Lung microvascular endothelial cell (primary cell): ENCODE measurements at regions not wholly inside any gene's neighbourhood (a gene's known extent, or its start where the extent isn't known, plus 50 kb on each side); places are given as distances from the start of the nearest gene placed in this dataset.
"Not testable (repeated sequence)": the region's sequence is repeated elsewhere in the genome, so short reads cannot be mapped to it uniquely, and the experiment has no call there.

ENCODE experiments used
- DNase-seq, 2 donors: peaks; one replicate each; pipeline versions ENCODE4 v3.0.0 to v3.0.0-alpha.2; 2010; ENCODE audit warnings: low read depth in 2 of 2

DNA sequence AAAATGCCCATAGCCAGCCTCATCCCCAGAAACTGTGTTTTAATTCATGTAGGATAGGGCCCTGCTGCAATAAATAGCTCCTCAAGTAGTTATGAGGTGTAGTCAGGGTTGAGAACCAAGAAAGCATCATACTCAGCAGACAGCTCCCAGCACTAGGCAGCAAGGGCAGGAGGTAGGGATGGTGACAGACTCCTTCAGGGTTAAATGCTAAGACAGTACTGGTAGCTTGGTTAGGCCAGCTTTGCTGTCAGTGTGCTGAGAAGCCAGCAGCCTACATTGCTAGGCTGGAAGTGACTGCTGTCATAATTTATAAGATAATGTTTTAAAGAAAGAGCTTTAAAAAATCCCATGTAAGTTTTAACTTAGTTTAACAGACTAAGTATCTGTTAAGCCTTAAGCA, 113.9 kb upstream of the IMMP2L start:
- DNase-seq: no peak

DNA sequence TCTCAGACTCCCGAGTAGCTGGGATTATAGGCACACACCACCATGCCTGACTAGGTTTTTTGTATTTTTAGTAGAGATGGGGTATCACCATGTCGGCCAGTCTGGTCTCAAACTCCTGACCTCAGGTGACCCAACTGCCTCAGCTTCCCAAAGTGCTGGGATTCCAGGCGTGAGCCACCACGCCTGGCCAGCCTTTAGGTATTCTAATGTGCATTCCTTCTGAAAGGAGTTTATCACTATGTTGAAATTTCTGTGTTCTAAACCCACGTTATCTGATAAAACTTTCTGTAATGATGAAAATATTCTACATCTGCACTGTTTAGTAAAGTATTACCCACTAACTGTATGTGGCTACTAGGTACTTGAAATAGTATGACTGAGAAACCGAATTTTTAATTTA, 110.6 kb upstream of the IMMP2L start:
- DNase-seq: no peak

DNA sequence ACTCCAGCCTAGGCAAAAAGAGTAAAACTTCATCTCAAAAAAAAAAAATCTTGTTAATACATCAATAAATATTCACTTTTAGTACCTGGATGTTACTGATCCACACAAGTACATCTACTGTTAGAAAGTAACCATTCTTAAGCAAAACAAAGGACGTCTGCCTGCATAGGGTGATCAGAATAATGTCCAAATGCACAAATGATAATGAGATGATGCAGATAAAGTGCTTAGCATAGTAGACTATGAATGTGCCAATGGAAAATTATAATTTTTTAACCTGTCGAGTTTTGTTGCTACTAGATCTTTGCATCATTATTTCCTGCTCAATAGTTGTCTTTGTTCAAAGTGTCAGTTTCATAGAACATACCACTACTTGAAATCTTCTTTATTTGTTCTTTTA, 109.6 kb upstream of the IMMP2L start:
- DNase-seq: no peak

DNA sequence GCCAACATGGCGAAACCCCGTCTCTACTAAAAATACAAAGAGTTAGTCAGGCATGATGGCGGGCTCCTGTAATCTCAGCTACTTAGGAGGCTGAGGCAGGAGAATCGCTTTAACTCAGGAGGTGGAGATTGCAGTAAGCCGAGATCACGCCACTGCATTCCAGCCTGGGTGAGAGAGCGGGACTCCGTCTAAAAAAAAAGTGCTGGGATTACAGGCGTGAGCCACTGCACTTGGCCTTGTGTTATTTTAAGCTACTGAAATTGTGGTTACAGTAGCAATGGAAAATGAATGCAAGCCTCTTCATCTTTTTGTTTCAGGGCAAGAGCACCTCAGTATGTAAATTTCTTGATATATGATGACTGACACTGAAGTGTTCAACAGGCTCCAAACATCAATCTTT, 106.4 kb upstream of the IMMP2L start:
- DNase-seq: no peak

DNA sequence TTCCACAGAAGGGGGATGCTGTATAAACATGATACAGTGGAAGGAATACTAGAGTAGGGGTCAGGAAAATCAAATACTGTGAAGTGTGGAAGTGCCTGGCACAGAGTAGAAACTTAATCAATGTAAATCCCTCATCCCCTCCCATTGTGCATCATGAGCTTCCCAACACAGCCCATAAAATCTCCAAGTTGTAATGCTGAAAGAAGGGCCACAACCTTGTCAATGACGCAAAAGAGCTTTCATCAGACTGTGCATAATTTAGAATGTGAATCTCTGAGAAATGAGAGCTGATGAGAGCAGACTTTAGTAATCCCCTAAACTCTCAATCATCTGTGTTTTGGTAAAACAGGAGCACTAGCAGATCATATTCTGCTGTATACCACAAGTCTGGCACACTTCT, 105.2 kb upstream of the IMMP2L start:
- no peak for DNase-seq

DNA sequence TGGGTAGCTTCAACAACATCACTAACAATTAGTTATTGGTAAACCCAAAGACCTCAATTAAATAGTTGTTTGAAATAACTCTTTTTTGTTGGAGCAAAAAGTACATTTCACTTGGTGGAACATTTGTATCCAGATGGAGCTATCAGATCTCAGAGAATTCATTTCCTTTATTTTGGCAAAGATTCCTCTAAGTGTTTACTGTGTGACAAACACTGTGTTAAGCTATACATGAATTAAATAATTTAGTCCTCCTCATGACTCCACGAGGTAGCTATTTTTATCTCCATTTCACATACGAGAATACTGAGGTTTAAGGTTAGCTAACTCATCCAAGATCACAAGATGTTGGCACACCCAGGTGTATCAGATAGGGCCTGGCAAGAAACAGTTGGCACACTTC, 104.0 kb upstream of the IMMP2L start:
- DNase-seq: no peak

DNA sequence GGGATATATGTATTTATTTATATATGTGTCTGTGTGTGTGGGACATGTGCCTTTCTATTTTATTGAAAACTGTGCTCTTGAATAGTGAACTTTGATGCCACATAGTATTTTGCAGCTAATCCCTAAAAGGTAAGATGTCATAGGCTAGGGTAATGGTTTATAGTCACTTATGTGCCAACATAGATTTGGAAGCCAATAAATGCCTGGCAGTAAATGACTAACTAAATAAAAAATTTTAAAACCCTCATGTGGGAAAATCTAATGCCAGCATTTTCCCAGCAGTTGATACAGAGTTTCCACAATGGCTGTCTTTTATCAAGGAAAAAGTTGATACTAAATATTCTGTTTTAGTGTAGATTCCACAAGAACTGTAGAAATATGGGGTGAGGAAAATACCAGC, 101.5 kb upstream of the IMMP2L start:
- no peak for DNase-seq

DNA sequence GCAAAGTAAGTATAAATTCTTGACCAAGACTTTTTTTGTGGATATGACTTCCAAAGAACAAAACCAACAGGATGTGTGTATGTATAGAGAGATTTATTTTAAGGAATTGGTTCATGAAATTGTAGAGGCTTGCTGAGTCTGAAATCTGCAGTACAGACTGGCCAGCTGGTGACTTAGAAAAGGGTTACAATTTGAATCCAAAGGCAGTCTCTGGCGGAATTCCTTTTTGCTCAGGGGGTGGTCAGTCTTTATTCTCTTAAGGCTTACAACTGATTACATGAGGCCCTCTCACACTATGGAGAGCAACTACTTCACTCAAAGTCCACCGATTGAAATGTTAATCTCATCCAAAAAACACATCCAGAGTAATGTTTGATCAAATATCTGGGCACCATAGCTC, 100.1 kb upstream of the IMMP2L start:
- DNase-seq: no peak

DNA sequence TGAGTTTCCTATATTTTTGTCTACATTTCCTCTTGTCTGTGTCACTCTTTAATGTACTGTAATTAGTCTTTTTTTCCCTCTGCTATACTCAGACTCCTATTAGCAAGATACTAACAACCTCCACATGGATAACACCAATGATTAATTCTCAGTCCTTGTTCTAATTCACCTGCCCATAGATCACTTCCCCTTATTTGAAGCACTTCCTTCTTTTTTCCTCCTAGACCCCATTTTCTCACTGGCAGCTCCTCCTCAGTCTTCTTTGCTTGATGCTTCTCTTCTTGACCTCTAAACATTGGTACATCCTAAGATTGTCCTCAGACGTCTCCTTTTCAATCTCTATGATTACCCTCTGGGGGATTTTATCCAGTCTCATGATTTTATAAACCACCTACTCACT, 98.2 kb upstream of the IMMP2L start:
- no peak for DNase-seq

DNA sequence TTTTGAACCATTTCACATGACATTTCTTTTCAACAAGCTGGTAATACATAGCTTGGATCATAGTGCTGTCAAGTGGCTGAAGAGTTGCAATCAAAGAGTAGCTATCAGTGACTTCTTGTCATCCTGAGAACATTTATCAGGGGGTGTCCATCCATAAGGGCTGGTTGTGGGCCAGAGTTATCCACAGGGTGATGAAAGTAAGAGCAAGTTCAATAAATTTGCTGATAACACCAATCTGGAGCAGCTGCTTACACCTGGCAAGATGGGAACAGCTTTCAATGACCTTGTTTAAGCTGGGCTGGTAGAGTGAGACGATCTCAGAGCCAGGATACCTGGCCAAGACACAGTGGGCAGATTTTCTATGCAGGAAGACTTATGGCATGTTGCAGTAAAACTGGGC, 96.3 kb upstream of the IMMP2L start:
- DNase-seq: no peak

DNA sequence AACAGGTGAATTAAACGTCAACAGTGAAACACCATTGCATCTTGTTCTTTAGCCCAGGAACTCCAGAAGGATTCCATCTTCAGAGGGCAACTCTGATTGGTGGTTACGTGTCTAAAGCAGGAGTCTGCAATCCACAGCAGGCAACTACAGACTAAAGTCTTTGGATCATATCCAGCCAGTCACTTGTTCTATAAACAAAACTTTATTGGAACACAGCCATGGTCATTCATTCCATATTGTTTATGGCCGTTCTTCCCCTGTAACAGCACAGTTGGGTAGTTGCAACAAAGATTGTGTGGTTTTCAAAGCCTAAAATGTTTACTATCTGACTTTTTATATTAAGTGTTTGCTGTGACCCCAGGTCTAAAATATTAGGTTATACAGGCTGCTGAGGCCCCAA, 94.7 kb upstream of the IMMP2L start:
- peak in 1 of 2 donors; percentile 25 for DNase-seq

DNA sequence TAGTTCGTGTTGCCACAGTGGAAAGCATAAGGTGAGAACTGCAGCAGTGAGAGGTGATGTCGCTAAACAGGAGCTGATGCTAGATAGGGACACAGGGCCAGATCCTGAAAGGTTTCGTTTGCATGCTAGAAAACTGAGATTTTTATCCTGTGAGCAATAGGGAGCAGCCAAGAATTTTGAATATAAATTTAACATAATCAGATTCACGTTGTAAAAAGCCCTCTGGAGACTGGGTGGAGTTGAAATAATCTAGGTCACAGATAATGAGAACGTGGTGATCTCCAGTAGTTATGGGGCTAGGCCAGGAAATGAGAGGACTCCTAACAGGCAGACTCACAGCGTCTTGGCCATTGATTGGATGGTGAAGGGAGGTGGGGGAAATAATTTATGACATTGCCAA, 92.1 kb upstream of the IMMP2L start:
- no peak for DNase-seq

DNA sequence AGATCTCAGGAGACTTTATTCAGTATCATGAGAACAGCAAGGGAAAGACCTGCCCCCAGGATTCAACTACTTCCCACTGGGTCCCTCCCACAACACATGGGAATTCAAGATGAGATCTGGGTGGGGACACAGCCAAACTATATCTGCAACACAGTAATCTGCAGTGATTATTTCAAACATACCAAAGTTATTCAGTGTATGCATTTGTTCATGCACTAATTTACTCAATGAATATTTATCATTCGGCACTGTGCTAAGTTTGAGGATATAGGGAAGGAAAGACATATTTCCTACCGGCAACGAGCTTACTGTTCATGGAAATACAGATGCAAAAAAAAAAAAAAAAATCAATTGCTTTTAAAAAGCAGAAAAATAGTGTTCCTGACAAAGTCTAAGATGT, 91.6 kb upstream of the IMMP2L start:
- DNase-seq: no peak

DNA sequence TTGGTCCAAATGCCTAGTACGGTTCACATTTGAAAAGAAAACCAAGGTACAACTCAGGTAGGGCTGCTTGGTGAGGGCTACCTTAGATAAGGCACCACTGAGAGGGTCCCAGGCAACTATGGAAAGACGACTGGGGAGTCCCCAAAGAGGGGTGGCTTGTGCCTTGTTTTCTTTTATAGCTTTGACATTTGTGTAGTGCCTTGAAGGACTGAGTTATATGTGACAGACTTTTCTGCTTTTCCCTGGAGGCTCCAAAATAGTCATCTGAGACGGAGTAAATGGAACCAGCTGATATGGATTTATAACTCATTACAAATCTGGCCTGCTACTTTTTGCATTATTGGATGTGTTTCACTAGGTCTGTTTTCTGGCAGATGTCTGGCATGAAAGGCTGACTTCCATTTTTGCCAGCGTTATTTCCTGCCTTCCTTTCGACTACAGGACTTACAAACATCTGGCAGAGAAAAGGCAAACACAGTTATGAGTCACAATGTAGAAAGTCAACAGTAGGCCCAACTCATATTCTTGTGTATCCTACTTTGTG, 88.2 kb upstream of the IMMP2L start:
- DNase-seq: peak; percentile 40 to 53

DNA sequence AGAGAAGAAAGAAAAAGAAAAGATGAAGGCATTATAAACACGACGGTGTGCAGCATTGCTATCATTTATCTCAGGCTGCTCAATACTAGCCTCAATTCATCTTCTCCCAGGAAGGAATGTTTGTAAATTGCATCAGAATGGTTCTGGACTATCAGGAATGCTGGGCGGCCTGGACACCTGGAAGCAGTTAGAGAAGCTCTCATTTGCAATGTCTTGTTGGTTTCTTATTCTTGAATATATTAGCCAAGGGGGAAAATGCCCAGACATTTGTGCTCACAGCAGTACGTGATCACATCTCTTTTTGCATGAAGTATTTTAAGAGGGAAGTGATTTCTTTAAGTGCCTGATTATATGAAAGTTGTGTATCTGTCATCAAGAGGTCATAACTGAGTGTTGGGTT, 85.6 kb upstream of the IMMP2L start:
- no peak for DNase-seq

DNA sequence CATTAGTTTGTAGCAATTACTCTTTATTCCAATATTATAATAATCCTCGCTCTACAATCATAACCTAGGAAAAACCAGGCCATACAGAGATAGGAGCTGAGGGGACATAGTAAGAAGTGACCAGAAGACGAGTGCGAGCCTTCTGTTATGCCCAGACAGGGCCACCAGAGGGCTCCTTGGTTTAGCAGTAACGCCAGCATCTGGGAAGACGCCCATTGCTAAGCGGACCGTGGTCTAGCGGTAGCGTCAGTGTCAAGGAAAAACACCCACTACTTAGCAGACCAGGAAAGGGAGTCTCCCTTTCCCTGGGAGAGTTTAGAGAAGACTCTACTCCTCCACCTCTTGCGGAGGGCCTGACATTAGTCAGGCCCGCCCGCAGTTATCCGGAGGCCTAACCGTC, 82.3 kb upstream of the IMMP2L start:
- DNase-seq: not testable (repeated sequence)

DNA sequence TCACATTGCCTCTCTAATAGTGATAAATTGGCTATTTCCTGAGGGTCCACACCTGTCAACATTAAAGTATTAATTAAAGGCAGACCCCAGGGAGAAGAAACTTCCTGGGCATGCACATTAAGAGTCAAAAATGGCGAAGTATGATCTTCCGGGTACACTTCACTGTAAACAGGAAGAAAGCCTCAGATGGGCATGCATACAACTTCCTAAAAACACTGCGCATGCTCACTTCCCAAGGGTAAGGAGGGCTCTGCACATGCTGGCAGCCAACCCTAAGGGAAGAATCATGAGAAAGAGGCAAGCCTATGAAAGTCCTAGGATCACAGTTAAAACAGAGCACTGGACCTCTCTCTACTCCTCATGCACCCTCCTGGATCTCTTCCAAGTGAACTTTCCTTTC, 80.1 kb upstream of the IMMP2L start:
- peak in 1 of 2 donors; percentile 7 for DNase-seq

DNA sequence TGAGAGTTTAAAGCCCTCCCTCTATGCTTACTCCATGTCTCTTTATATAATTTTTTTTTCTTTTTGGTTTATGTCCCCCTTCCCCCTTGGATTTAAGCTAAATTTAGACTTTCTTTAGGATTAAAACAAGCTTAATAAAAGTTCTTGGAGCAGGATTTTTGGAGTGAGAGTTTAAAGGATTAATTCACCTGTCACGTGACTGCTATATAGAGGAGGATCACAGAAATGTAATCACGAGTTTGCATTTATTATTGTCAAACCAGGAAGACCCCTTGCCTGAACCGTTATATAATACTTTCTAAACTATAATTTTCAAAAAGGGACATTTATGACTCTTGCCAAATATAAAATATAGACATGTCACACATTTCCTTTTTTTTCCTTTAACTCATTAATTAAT, 78.1 kb upstream of the IMMP2L start:
- DNase-seq: no peak

DNA sequence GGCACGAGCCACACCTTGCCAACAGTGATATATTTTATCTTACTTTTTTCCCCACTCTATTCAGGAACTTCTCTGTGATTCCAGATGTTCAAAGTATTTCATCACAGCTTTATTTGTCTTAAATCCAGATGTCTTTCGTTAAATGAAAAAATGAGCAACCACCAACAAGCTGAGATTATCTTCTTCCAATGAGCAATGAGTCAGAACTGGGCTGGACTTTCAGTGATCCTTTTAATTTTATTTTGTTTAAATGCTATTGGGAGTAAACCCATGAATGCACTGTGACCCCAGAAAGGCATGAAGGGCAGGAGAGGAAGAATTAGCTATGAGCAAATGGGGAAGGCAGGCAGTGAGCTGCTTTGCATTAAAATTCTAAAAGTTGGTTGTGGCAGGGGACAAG, 77.6 kb upstream of the IMMP2L start:
- DNase-seq: no peak

DNA sequence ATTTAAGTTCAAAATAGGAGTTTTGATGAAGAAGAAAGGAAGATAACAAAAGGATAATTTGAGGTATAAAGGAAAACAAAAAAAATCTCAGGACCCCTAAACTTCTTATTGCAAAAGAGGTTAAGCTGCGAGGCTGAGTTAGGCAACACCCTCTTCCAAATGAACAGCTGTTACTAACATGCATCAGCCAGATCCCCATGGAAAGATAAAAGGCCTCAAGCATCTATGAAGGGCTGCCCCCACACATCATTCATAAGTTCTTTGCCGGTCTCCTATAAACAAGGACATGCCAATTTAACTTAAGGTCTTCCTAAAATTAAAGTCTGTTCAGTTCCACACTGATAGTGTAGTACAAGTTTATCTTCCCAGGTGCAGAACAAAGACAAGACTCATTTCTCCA, 75.8 kb upstream of the IMMP2L start:
- no peak for DNase-seq

DNA sequence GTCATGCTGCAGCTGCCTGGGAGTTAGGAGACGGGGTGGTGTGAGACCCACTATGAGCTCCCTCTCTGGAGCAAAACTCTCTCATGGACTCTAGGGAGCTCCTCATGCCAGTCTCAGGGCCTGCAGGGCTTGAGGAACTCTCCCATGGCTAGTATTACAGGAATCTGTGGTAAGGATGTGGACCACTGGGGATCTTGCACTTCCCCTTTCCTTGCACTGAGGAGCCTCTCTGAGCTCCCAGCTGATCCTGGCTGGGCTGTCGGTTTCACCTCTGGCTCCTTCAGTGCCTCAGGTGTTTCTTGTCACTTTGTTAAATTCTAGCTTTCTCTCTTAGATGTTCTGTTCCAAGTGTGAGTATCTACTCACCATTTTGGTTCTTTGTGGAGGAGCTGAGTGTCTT, 71.6 kb upstream of the IMMP2L start:
- DNase-seq: no peak

DNA sequence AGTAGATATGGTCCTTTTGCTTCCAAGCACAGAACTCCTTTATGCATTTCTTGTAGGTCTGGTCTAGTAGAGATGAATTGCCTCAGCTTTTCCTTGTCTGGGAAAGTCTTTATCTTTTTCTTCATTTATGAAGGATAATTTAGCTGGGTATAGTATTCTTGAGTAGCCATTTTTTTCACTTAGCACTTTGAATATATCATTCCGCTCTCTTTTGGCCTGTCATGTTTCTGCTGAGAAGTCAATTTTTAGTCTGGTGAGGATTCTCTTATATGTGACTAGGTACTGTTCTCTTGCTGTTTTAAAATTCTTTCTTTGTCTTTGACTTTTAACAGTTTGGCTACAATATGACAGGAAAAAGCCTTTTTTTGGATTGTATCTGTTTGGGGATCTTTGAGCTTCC, 68.6 kb upstream of the IMMP2L start:
- DNase-seq: no peak

DNA sequence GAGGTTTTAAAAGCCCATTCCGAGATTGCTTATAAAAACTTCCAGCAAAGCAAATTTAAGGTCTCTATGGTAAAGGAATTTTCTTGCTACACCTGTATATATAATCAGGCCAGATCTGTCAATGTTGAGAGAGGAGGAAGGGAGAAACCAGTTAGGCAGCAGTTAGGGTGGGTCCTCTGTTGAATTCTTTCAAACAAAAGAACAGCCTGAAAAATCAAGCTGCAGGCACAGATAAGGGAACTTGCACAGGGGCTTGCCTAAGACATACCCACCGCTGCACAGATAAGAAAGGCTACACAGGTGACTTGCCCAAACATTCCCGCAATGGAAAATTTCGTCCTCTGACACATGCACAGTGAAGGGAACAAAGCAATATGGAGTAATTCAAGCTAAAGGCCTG, 59.8 kb upstream of the IMMP2L start:
- DNase-seq: no peak
